ENCODE measurements at regions not wholly inside any gene's neighbourhood (a gene's known extent, or its start where the extent isn't known, plus 50 kb on each side); places are given as distances from the start of the nearest gene placed in this dataset.

DNA sequence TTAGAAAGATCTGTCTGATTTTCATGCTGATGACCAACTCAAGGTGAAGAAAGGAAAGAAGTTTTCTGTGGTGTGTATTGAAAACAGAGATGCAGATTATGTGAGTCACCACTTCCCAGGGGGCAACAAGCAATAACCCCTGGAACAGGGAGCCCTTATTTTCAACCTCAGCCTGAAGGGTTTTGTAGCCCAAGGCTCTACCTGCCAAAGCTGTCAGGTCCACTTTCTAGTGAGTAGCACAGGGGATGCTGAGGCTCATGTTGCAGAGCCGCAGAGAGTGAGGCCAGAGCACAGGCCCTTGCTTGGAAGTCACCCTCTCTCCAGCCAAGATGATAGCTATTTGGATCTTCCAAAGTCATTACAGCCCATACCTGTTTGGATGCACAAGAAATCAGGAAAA is 152.2 kb upstream of the SLC24A5 start:
- TF ChIP-seq EZH2phosphoT487 (conservative IDR thresholded peaks at IDR 0.05; ENCODE audit: low read length), result no peak
- H3K27ac ChIP-seq (ENCODE audit: low read depth, low read length), result no peak overlapping the region
- no peaks in the 10 kb centered on the region for H3K27me3 ChIP-seq (ENCODE audit: low read length)
- H3K4me2 ChIP-seq (ENCODE audit: low read depth, low read length, poor library complexity, severe bottlenecking), result no peak overlapping the region
- no peaks in the 10 kb centered on the region for H3K9me3 ChIP-seq (ENCODE audit: insufficient read depth, low read length)
- H3K9ac ChIP-seq (ENCODE audit: low read length), result no peak overlapping the region
- H4K20me1 ChIP-seq (ENCODE audit: low read depth, low read length), result no peaks in the 10 kb centered on the region
- H2AFZ ChIP-seq (ENCODE audit: low read depth, low read length, severe bottlenecking), result no peak overlapping the region
- no peaks in the 10 kb centered on the region for H3K9me2 ChIP-seq (replicated peaks; ENCODE audit: insufficient read depth, low read length)
- H3K36me3 ChIP-seq (ENCODE audit: low read length), result no peaks in the 10 kb centered on the region
- no peaks in the 10 kb centered on the region for H3K79me2 ChIP-seq (ENCODE audit: insufficient read depth, low read length)
- no peak overlapping the region for H3K4me3 ChIP-seq (ENCODE audit: insufficient read depth, low read length, poor library complexity, severe bottlenecking)
- no peaks in the 10 kb centered on the region for H3F3A ChIP-seq (ENCODE audit: insufficient read depth)

GRCh38 chr15:47971637-47972036 is 149.2 kb upstream of the SLC24A5 start:
- H3K9me2 ChIP-seq (replicated peaks; ENCODE audit: insufficient read depth, low read length), result no peaks in the 10 kb centered on the region
- H3K9ac ChIP-seq (ENCODE audit: low read length), result no peak overlapping the region
- no peak overlapping the region for H3K4me2 ChIP-seq (ENCODE audit: low read depth, low read length, poor library complexity, severe bottlenecking)
- H4K20me1 ChIP-seq (ENCODE audit: low read depth, low read length), result no peaks in the 10 kb centered on the region
- no peaks in the 10 kb centered on the region for H3K27me3 ChIP-seq (ENCODE audit: low read length)
- H3K27ac ChIP-seq (ENCODE audit: low read depth, low read length), result no peak overlapping the region
- H3K9me3 ChIP-seq (ENCODE audit: insufficient read depth, low read length), result no peaks in the 10 kb centered on the region
- H3K36me3 ChIP-seq (ENCODE audit: low read length), result no peaks in the 10 kb centered on the region
- H3F3A ChIP-seq (ENCODE audit: insufficient read depth), result no peaks in the 10 kb centered on the region
- H2AFZ ChIP-seq (ENCODE audit: low read depth, low read length, severe bottlenecking), result no peak overlapping the region
- no peak overlapping the region for H3K4me3 ChIP-seq (ENCODE audit: insufficient read depth, low read length, poor library complexity, severe bottlenecking)
- no peaks in the 10 kb centered on the region for H3K79me2 ChIP-seq (ENCODE audit: insufficient read depth, low read length)
- TF ChIP-seq CTCF (IDR thresholded peaks at IDR 0.05; ENCODE audit: insufficient read depth, low read length, poor library complexity, severe bottlenecking), result no peak
- TF ChIP-seq EZH2phosphoT487 (conservative IDR thresholded peaks at IDR 0.05; ENCODE audit: low read length), result no peak

DNA sequence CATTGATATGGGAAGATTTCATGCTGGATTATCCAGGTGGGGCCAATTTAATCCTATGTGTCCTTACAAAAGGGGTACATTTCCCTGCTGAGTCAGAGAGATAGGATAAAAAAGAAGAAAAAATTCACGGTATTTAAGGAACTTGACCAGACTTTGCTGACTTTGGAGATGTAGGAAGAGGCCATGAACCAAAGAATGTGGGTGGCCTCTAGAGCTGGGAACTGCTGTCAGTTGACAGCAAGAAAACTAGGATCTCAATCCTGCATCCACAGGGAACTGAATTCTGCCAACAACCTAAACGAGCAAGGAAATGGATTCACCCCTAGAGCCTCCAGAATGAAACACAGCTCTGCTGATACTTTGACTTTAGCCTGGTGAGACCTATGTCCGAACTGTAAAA is 148.1 kb upstream of the SLC24A5 start:
- Histone ChIP-seq H3K36me3 (ENCODE audit: low read length) (no peaks in the 10 kb centered on the region), H3K79me2 (ENCODE audit: insufficient read depth, low read length) (no peaks in the 10 kb centered on the region), H3K4me3 (ENCODE audit: insufficient read depth, low read length, poor library complexity, severe bottlenecking) (no peak overlapping the region), H3K4me2 (ENCODE audit: low read depth, low read length, poor library complexity, severe bottlenecking) (no peak overlapping the region), H3K9ac (ENCODE audit: low read length) (no peak overlapping the region), H4K20me1 (ENCODE audit: low read depth, low read length) (no peaks in the 10 kb centered on the region), H3K27me3 (ENCODE audit: low read length) (no peaks in the 10 kb centered on the region), H3K27ac (ENCODE audit: low read depth, low read length) (no peak overlapping the region), H3F3A (ENCODE audit: insufficient read depth) (no peaks in the 10 kb centered on the region), H2AFZ (ENCODE audit: low read depth, low read length, severe bottlenecking) (no peak overlapping the region), H3K9me3 (ENCODE audit: insufficient read depth, low read length) (no peaks in the 10 kb centered on the region), H3K9me2 (replicated peaks; ENCODE audit: insufficient read depth, low read length) (no peaks in the 10 kb centered on the region)
- TF ChIP-seq EZH2phosphoT487 (conservative IDR thresholded peaks at IDR 0.05; ENCODE audit: low read length) (no peak), CTCF (IDR thresholded peaks at IDR 0.05; ENCODE audit: insufficient read depth, low read length, poor library complexity, severe bottlenecking) (no peak)

DNA sequence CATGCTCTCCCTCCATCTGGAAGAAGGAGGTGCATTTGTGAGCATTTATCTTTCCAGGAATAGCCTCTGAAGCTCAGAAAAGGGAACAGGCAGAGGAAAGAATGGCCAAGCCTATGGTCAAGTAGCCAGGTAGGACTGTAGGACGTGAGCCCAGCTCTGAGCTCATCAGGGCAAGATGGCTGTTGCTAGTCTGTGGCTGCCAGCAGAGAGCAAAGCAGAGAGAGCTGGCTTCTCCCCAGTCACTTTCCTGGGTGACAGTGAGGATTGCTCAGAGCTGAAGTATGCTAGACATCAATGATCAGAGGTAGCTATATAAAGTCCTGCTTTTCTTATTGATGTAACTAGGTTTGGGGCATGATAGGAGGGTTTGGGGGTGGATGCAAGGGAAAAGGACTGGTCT is 146.1 kb upstream of the SLC24A5 start:
- no peaks in the 10 kb centered on the region for H4K20me1 ChIP-seq (ENCODE audit: low read depth, low read length)
- H3K9me3 ChIP-seq (ENCODE audit: insufficient read depth, low read length), result no peaks in the 10 kb centered on the region
- no peaks in the 10 kb centered on the region for H3F3A ChIP-seq (ENCODE audit: insufficient read depth)
- no peak overlapping the region for H3K27ac ChIP-seq (ENCODE audit: low read depth, low read length)
- H3K4me2 ChIP-seq (ENCODE audit: low read depth, low read length, poor library complexity, severe bottlenecking), result no peak overlapping the region
- no peaks in the 10 kb centered on the region for H3K36me3 ChIP-seq (ENCODE audit: low read length)
- no peaks in the 10 kb centered on the region for H3K9me2 ChIP-seq (replicated peaks; ENCODE audit: insufficient read depth, low read length)
- H3K79me2 ChIP-seq (ENCODE audit: insufficient read depth, low read length), result no peaks in the 10 kb centered on the region
- H3K4me3 ChIP-seq (ENCODE audit: insufficient read depth, low read length, poor library complexity, severe bottlenecking), result no peak overlapping the region
- no peak for TF ChIP-seq EZH2phosphoT487 (conservative IDR thresholded peaks at IDR 0.05; ENCODE audit: low read length)
- TF ChIP-seq CTCF (IDR thresholded peaks at IDR 0.05; ENCODE audit: insufficient read depth, low read length, poor library complexity, severe bottlenecking), result no peak
- H2AFZ ChIP-seq (ENCODE audit: low read depth, low read length, severe bottlenecking), result no peak overlapping the region
- no peak overlapping the region for H3K9ac ChIP-seq (ENCODE audit: low read length)
- H3K27me3 ChIP-seq (ENCODE audit: low read length), result no peaks in the 10 kb centered on the region
